CD4-positive, alpha-beta T cell (primary cell): ENCODE measurements at regions not wholly inside any gene's neighbourhood (a gene's known extent, or its start where the extent isn't known, plus 50 kb on each side); places are given as distances from the start of the nearest gene placed in this dataset.

Experiments used
- ATAC-seq: fragments of 200-7000 bp; cut with Tn5 transposase; one replicate; pipeline ENCODE4 v1.10.0; 2022; ENCODE audit warnings: mild to moderate bottlenecking; ENCODE audit not compliant: poor library complexity
- CTCF ChIA-PET: fragments of 350-600 bp; sonication (Branson Sonifier 250); formaldehyde crosslinking; loops from one replicate; lab custom pipeline; 2021; ENCODE audit warnings: antibody characterized with exemption, inconsistent platforms; lab: Charles Lee
- POLR2A ChIA-PET: fragments of 350-600 bp; sonication (Branson Sonifier 250); formaldehyde crosslinking; loops from one replicate; lab custom pipeline; 2021; ENCODE audit warnings: antibody characterized with exemption, inconsistent platforms; lab: Charles Lee
- DNase-seq, 14 experiments: peaks; one replicate each; pipeline ENCODE4 v3.0.0-alpha.2; 2013 to 2020; ENCODE audit warnings: mixed read lengths in 2 of 14
- H3K27ac ChIP-seq, 2 donors: one replicate each; pipeline versions ENCODE4 v1.5.1 to v1.7.0; 2013; ENCODE audit warnings: low read length in 2 of 2, low read depth in 1 of 2, mild to moderate bottlenecking in 1 of 2
- H3K27me3 ChIP-seq, 2 experiments: 1 replicate in 1 of 2; 2 replicates in 1 of 2; pipeline versions ENCODE4 v1.6.1 to v1.7.0; 2013; ENCODE audit warnings: low read length in 2 of 2, control low read depth in 1 of 2, mild to moderate bottlenecking in 1 of 2, moderate library complexity in 1 of 2; ENCODE audit not compliant: insufficient read depth in 2 of 2, control insufficient read depth in 1 of 2
- H3K36me3 ChIP-seq: one replicate; pipeline ENCODE4 v1.6.1; 2013; ENCODE audit warnings: low read length, control low read depth; ENCODE audit not compliant: insufficient read depth
- H3K4me1 ChIP-seq: one replicate; pipeline ENCODE4 v1.6.1; 2013; ENCODE audit warnings: low read length, control low read depth; ENCODE audit not compliant: insufficient read depth
- H3K4me3 ChIP-seq: one replicate; pipeline ENCODE4 v1.5.1; 2013; ENCODE audit warnings: mild to moderate bottlenecking, low read length, moderate library complexity
- H3K9me3 ChIP-seq, 2 experiments: 1 replicate in 1 of 2; 2 replicates in 1 of 2; pipeline versions ENCODE4 v1.6.1 to v1.7.0; 2013; ENCODE audit warnings: low read length in 2 of 2, mild to moderate bottlenecking in 2 of 2, control low read depth in 1 of 2, moderate library complexity in 1 of 2; ENCODE audit not compliant: control insufficient read depth in 1 of 2, insufficient read depth in 1 of 2
- H3K27ac Mint-ChIP-seq: one replicate; pipeline ENCODE4 v1.8.0; 2020; ENCODE audit warnings: mixed read lengths
- H3K27me3 Mint-ChIP-seq: one replicate; pipeline ENCODE4 v1.8.0; 2021; ENCODE audit warnings: mixed read lengths
- H3K36me3 Mint-ChIP-seq: one replicate; pipeline ENCODE4 v1.8.0; 2021; ENCODE audit warnings: low read depth, mixed read lengths
- H3K4me1 Mint-ChIP-seq: one replicate; pipeline ENCODE4 v1.8.0; 2021; ENCODE audit warnings: low read depth, mixed read lengths
- H3K4me3 Mint-ChIP-seq: one replicate; pipeline ENCODE4 v1.8.0; 2020; ENCODE audit warnings: mild to moderate bottlenecking, mixed read lengths
- H3K9me3 Mint-ChIP-seq: one replicate; pipeline ENCODE4 v1.8.0; 2020; ENCODE audit warnings: mixed read lengths
- intact Hi-C, 2 experiments: fragments of 100-400 bp; cut with DNase I in 1 of 2; cut with micrococcal nuclease in 1 of 2; formaldehyde crosslinking; loops; one replicate each; pipeline versions ENCODE4 v1.15.1 to v1.9.0; 2023 to 2025; cut with DNase I, micrococcal nuclease
- TF ChIP-seq, protein P1 (sequence below): fragments of 200-600 bp; IDR thresholded peaks from one replicate; pipeline ENCODE4 v1.8.0; 2022; ENCODE audit warnings: antibody characterized with exemption, mild to moderate bottlenecking

DNA sequence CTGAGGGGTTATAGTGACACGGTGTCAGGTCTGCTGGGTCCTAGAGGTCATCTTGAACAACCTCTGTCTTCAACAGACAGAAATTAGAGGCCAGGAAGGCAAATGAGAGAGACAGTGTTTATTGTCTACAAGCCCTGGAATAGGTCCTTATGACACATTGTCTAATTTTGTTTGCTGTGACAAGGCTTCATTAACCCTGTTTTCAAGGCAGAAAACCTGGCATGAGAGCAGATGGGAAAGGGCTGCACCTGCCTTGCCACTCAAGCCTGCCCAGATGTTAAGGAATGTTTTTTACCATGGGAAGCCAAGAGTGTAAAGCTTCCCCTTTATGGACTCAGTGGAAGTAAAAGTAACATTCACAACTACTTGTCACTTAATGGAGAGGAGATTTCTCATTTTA is 275.3 kb downstream of the KCNS3 start:
- H3K4me3 ChIP-seq = no peak overlapping the region
- intact Hi-C loops = no loop called here
- ChIA-PET CTCF (no interaction called here), POLR2A (no interaction called here)
- DNase-seq = no peak
- H3K27ac ChIP-seq = no peak overlapping the region
- no peaks in the 10 kb centered on the region for H3K36me3 ChIP-seq
- no peaks in the 10 kb centered on the region for H3K4me1 ChIP-seq
- no peaks in the 10 kb centered on the region for H3K9me3 ChIP-seq
- peaks cover 12% of the 10 kb centered on the region for H3K27me3 Mint-ChIP-seq
- H3K36me3 Mint-ChIP-seq = no peaks in the 10 kb centered on the region
- TF ChIP-seq, protein P1, sequence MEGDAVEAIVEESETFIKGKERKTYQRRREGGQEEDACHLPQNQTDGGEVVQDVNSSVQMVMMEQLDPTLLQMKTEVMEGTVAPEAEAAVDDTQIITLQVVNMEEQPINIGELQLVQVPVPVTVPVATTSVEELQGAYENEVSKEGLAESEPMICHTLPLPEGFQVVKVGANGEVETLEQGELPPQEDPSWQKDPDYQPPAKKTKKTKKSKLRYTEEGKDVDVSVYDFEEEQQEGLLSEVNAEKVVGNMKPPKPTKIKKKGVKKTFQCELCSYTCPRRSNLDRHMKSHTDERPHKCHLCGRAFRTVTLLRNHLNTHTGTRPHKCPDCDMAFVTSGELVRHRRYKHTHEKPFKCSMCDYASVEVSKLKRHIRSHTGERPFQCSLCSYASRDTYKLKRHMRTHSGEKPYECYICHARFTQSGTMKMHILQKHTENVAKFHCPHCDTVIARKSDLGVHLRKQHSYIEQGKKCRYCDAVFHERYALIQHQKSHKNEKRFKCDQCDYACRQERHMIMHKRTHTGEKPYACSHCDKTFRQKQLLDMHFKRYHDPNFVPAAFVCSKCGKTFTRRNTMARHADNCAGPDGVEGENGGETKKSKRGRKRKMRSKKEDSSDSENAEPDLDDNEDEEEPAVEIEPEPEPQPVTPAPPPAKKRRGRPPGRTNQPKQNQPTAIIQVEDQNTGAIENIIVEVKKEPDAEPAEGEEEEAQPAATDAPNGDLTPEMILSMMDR = no peak
- H3K27me3 ChIP-seq = peaks cover 0 to 3% of the 10 kb centered on the region in 2 experiments
- no peaks in the 10 kb centered on the region for H3K4me1 Mint-ChIP-seq
- no peak for ATAC-seq
- no peak overlapping the region for H3K4me3 Mint-ChIP-seq
- no peak overlapping the region for H3K27ac Mint-ChIP-seq
- no peaks in the 10 kb centered on the region for H3K9me3 Mint-ChIP-seq

DNA sequence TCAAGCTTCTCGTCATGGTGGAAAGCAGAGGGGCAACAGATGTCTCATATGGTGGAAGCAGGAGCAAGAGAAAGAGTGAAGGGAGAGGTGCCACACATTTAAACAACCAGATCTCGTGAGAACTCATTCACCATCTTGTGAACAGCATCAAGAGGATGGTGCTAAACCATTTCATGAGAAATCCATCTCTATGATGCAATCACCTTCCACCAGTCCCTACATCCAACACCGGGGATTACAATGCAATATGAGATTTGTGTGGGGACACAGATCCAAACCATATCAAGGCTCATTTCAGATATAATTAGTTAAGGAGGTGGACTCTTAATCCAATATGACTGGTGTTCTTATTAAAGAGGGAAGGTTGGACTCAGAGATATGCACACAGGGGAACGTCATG is 272.8 kb downstream of the KCNS3 start:
- CTCF ChIA-PET = no interaction called here

DNA sequence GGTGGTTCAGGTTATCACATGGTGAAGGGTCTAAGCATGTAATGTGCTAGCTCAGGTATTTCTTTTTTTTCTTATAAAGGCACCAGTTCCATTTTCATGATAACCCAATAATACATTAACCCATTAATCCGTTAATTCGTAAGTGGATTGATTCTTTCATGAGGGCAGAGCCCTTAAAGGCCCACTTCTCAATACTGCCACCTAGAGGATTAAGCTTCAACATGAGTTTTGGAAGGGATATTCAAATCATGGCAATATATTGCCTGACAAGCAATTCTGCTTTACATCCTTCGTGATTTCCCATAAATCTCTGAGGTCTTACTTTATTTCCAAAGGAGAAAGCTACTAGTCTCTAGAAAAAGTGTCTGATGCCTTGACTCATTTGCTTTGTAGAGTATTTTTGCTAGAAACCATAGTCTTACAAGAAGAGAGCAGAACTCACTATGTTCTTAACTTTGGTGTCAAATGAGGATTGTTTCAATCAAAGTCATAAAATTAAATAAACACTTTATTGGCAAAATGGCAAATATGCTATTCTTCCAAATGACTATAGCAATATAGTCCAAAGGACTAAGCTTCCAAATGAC is 271.3 kb downstream of the KCNS3 start:
- Histone ChIP-seq H3K27ac (no peak overlapping the region), H3K36me3 (no peaks in the 10 kb centered on the region), H3K4me1 (no peaks in the 10 kb centered on the region), H3K4me3 (no peak overlapping the region), H3K27me3 (peaks cover 0 to 3% of the 10 kb centered on the region in 2 experiments), H3K9me3 (no peaks in the 10 kb centered on the region)
- POLR2A ChIA-PET = no interaction called here
- intact Hi-C loops = no loop called here
- TF ChIP-seq, protein P1 = peak; percentile 45
- ATAC-seq = no peak
- H3K27ac Mint-ChIP-seq = no peak overlapping the region
- CTCF ChIA-PET = no interaction called here
- no peaks in the 10 kb centered on the region for H3K36me3 Mint-ChIP-seq
- DNase-seq = no peak
- H3K9me3 Mint-ChIP-seq = no peaks in the 10 kb centered on the region
- no peak overlapping the region for H3K4me3 Mint-ChIP-seq
- peaks cover 12% of the 10 kb centered on the region for H3K27me3 Mint-ChIP-seq
- no peaks in the 10 kb centered on the region for H3K4me1 Mint-ChIP-seq

More for the DNA sequence above, 272.8 kb downstream of the KCNS3 start:
- Mint-ChIP-seq H3K27me3 (peaks cover 12% of the 10 kb centered on the region), H3K9me3 (no peaks in the 10 kb centered on the region), H3K36me3 (no peaks in the 10 kb centered on the region), H3K4me1 (no peaks in the 10 kb centered on the region), H3K4me3 (no peak overlapping the region), H3K27ac (no peak overlapping the region)
- POLR2A ChIA-PET = no interaction called here
- no peaks in the 10 kb centered on the region for H3K9me3 ChIP-seq
- H3K27me3 ChIP-seq = peaks cover 0 to 3% of the 10 kb centered on the region in 2 experiments
- H3K4me1 ChIP-seq = no peaks in the 10 kb centered on the region
- intact Hi-C loops = no loop called here
- H3K27ac ChIP-seq = no peak overlapping the region
- DNase-seq = no peak
- no peaks in the 10 kb centered on the region for H3K36me3 ChIP-seq
- no peak for ATAC-seq
- TF ChIP-seq, protein P1 = no peak
- H3K4me3 ChIP-seq = no peak overlapping the region
